ENCODE measurements at regions not wholly inside any gene's neighbourhood (a gene's known extent, or its start where the extent isn't known, plus 50 kb on each side); places are given as distances from the start of the nearest gene placed in this dataset.

- Histone ChIP-seq H3K27me3 (replicated peaks) (no peaks in the 10 kb centered on the region), H3K4me3 (ENCODE audit: low read depth, low read length) (no peak overlapping the region), H3K36me3 (replicated peaks) (no peaks in the 10 kb centered on the region), H3K27ac (peak overlapping the region; percentile 71)
- TF ChIP-seq, protein P1, sequence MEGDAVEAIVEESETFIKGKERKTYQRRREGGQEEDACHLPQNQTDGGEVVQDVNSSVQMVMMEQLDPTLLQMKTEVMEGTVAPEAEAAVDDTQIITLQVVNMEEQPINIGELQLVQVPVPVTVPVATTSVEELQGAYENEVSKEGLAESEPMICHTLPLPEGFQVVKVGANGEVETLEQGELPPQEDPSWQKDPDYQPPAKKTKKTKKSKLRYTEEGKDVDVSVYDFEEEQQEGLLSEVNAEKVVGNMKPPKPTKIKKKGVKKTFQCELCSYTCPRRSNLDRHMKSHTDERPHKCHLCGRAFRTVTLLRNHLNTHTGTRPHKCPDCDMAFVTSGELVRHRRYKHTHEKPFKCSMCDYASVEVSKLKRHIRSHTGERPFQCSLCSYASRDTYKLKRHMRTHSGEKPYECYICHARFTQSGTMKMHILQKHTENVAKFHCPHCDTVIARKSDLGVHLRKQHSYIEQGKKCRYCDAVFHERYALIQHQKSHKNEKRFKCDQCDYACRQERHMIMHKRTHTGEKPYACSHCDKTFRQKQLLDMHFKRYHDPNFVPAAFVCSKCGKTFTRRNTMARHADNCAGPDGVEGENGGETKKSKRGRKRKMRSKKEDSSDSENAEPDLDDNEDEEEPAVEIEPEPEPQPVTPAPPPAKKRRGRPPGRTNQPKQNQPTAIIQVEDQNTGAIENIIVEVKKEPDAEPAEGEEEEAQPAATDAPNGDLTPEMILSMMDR (IDR thresholded peaks at IDR 0.05; ENCODE audit: low read depth, low read length, missing control alignments) = no peak
- in situ Hi-C loops (cut with HindIII; ENCODE audit: low pct_ligation_motif_present, low sequenced_read_pairs) = no loop called here
- DNase-seq = peak; percentile 89
These were observed 54.5 kb upstream of the SPAG16 start for GRCh38 chr2:213229814-213230213.

GRCh38 chr2:213231966-213232365, 52.3 kb upstream of the SPAG16 start:
- no peak for DNase-seq
- TF ChIP-seq, protein P1 (IDR thresholded peaks at IDR 0.05; ENCODE audit: low read depth, low read length, missing control alignments) = no peak
- no peaks in the 10 kb centered on the region for H3K36me3 ChIP-seq (replicated peaks)
- in situ Hi-C loops (cut with HindIII; ENCODE audit: low pct_ligation_motif_present, low sequenced_read_pairs) = no loop called here
- H3K27me3 ChIP-seq (replicated peaks) = no peaks in the 10 kb centered on the region
- H3K27ac ChIP-seq = no peak overlapping the region
- H3K4me3 ChIP-seq (ENCODE audit: low read depth, low read length) = no peak overlapping the region

DNA sequence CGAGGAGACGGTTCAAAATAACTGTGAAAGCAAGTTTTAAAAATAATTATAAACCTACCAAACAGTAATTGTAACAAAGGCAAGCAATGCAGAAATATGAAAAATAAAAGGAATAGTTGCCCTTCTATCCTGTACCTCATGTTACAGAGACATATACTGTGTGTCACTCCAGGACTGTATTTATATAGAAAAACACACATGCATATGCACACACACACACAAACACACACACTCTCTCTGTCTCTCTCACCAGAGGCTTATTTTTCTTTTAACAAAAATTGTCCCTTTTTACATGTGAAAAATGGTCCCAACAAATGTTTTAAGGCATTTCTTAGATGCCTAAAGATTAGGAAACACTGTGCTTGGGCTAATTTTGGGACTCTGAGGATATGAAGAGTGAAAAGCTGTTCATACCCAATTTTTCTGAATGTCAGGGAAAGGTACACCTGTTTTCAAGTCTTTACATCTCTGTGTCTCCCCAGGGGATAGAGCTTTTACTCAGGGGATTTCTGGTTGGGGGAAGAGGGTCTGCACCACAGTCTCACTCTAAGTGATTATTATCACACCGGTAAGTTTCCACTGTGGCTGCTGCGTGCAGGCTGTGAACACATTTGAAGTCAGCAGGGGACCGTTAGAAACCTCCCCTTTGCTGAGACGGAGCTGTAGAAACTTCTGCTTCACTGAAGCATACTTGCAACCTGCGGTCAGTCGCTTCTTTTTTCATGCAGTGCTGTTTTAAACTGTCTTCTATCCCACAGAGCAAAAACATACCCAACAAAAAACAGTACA, 51.4 kb upstream of the SPAG16 start:
- Histone ChIP-seq H3K4me3 (ENCODE audit: low read depth, low read length) (no peak overlapping the region), H3K27me3 (replicated peaks) (no peaks in the 10 kb centered on the region), H3K27ac (peak overlapping the region; percentile 28), H3K36me3 (replicated peaks) (no peaks in the 10 kb centered on the region)
- in situ Hi-C loops (cut with HindIII; ENCODE audit: low pct_ligation_motif_present, low sequenced_read_pairs) = no loop called here
- TF ChIP-seq, protein P1 (IDR thresholded peaks at IDR 0.05; ENCODE audit: low read depth, low read length, missing control alignments) = no peak
- DNase-seq = peak; percentile 53

GRCh38 chr2:213233438-213234330, 50.6 kb upstream of the SPAG16 start:
- Histone ChIP-seq H3K27ac (no peak overlapping the region), H3K4me3 (ENCODE audit: low read depth, low read length) (no peak overlapping the region), H3K27me3 (replicated peaks) (no peaks in the 10 kb centered on the region), H3K36me3 (replicated peaks) (no peaks in the 10 kb centered on the region)
- no peak for DNase-seq
- TF ChIP-seq, protein P1 (IDR thresholded peaks at IDR 0.05; ENCODE audit: low read depth, low read length, missing control alignments) = no peak
- in situ Hi-C loops (cut with HindIII; ENCODE audit: low pct_ligation_motif_present, low sequenced_read_pairs) = no loop called here
